Astrocyte (in vitro differentiated cells and primary cell): ENCODE measurements at regions not wholly inside any gene's neighbourhood (a gene's known extent, or its start where the extent isn't known, plus 50 kb on each side); places are given as distances from the start of the nearest gene placed in this dataset.

Experiments
- CTCF ChIP-seq: IDR thresholded peaks from 2 replicates; pipeline ENCODE4 v1.5.1; 2011; ENCODE audit warnings: low read depth, mild to moderate bottlenecking, inconsistent platforms, low read length, moderate library complexity; ENCODE audit not compliant: insufficient read depth
- EZH2 ChIP-seq: IDR thresholded peaks from 2 replicates; pipeline ENCODE4 v1.6.1; 2012; ENCODE audit warnings: mild to moderate bottlenecking, low read length, inconsistent platforms; ENCODE audit not compliant: insufficient read depth

- TF ChIP-seq CTCF (no peak), EZH2 (no peak)
Measured at GRCh38 chr7:85342781-85343180, 155.9 kb upstream of the SEMA3D start.
